Astrocyte (in vitro differentiated cells and primary cell): ENCODE measurements at regions not wholly inside any gene's neighbourhood (a gene's known extent, or its start where the extent isn't known, plus 50 kb on each side); places are given as distances from the start of the nearest gene placed in this dataset.

Experiments
- DNase-seq: peaks from one replicate; pipeline ENCODE4 v3.0.0-alpha.2; 2010; ENCODE audit warnings: low read depth
- FAIRE-seq: peaks from 2 replicates; lab custom pipeline; 2011; peaks lifted over from hg19 to GRCh38; lab: Jason Lieb, UNC
- H2AFZ ChIP-seq: 2 replicates; pipeline ENCODE4 v1.6.0; 2012; ENCODE audit warnings: low read depth, low read length, inconsistent platforms
- H3K27ac ChIP-seq: 2 replicates; pipeline ENCODE4 v1.5.1; 2011; ENCODE audit warnings: low read depth, low read length, inconsistent platforms
- H3K27me3 ChIP-seq: 2 replicates; pipeline ENCODE4 v1.6.0; 2011; ENCODE audit warnings: low read length, inconsistent platforms; ENCODE audit not compliant: insufficient read depth
- H3K36me3 ChIP-seq: 2 replicates; pipeline ENCODE4 v1.5.1; 2011; ENCODE audit warnings: low read length, inconsistent platforms; ENCODE audit not compliant: insufficient read depth
- H3K4me1 ChIP-seq: 2 replicates; pipeline ENCODE4 v1.5.1; 2011; ENCODE audit warnings: low read length, inconsistent platforms; ENCODE audit not compliant: insufficient read depth
- H3K4me2 ChIP-seq: 2 replicates; pipeline ENCODE4 v1.6.0; 2012; ENCODE audit warnings: low read length, inconsistent platforms
- H3K4me3 ChIP-seq: 2 replicates; pipeline ENCODE4 v1.5.1; 2011; ENCODE audit warnings: low read depth, mild to moderate bottlenecking, low read length, inconsistent platforms; ENCODE audit not compliant: insufficient read depth
- H3K79me2 ChIP-seq: 2 replicates; pipeline ENCODE4 v1.6.0; 2012; ENCODE audit warnings: mild to moderate bottlenecking, low read length, inconsistent platforms; ENCODE audit not compliant: insufficient read depth
- H3K9ac ChIP-seq: 2 replicates; pipeline ENCODE4 v1.6.0; 2012; ENCODE audit warnings: mild to moderate bottlenecking, low read length, inconsistent platforms
- H3K9me3 ChIP-seq: 2 replicates; pipeline ENCODE4 v1.5.1; 2012; ENCODE audit warnings: low read depth, mild to moderate bottlenecking, low read length, inconsistent platforms; ENCODE audit not compliant: insufficient read depth
- H4K20me1 ChIP-seq: 2 replicates; pipeline ENCODE4 v1.6.0; 2012; ENCODE audit warnings: low read length, inconsistent platforms; ENCODE audit not compliant: insufficient read depth
- H3K27ac Mint-ChIP-seq: one replicate; pipeline ENCODE4 v1.8.0; 2021; ENCODE audit warnings: mild to moderate bottlenecking, mixed read lengths; ENCODE audit not compliant: unreplicated experiment
- H3K27me3 Mint-ChIP-seq: one replicate; pipeline ENCODE4 v1.8.0; 2021; ENCODE audit warnings: low read depth, mixed read lengths; ENCODE audit not compliant: unreplicated experiment
- H3K36me3 Mint-ChIP-seq: one replicate; pipeline ENCODE4 v1.8.0; 2021; ENCODE audit warnings: low read depth, mixed read lengths; ENCODE audit not compliant: unreplicated experiment
- H3K4me1 Mint-ChIP-seq: one replicate; pipeline ENCODE4 v1.8.0; 2021; ENCODE audit warnings: low read depth, mixed read lengths; ENCODE audit not compliant: unreplicated experiment
- H3K4me3 Mint-ChIP-seq: one replicate; pipeline ENCODE4 v1.8.0; 2021; ENCODE audit warnings: mild to moderate bottlenecking, moderate library complexity, mixed read lengths; ENCODE audit not compliant: unreplicated experiment
- H3K9me3 Mint-ChIP-seq: one replicate; pipeline ENCODE4 v1.8.0; 2021; ENCODE audit warnings: mild to moderate bottlenecking, mixed read lengths; ENCODE audit not compliant: unreplicated experiment
- EZH2 ChIP-seq: IDR thresholded peaks from 2 replicates; pipeline ENCODE4 v1.6.1; 2012; ENCODE audit warnings: mild to moderate bottlenecking, low read length, inconsistent platforms; ENCODE audit not compliant: insufficient read depth
- TF ChIP-seq, protein P1 (sequence below): IDR thresholded peaks from 2 replicates; pipeline ENCODE4 v1.5.1; 2011; ENCODE audit warnings: low read depth, mild to moderate bottlenecking, inconsistent platforms, low read length, moderate library complexity; ENCODE audit not compliant: insufficient read depth

DNA sequence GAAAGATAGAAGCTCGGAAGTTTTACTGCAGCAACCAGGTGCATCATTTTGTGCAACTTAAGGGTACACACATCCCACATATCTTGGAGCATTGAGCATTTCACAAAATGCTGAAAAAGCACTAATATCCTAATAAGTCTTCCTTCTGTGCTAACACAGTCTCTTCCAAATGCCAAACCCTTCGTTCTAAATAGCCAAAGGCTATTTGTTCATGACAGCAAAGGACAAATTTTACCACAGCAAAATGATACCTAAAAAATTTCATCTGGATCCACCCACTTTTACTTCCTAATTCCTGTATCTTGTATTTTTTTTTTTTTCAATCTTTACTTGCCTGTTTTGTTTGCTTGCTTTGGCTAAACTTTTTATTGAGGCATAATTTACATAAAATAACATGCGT lies 435.0 kb downstream of the RND3 start:
- H3K27ac Mint-ChIP-seq, result no peak overlapping the region
- TF ChIP-seq, protein P1, sequence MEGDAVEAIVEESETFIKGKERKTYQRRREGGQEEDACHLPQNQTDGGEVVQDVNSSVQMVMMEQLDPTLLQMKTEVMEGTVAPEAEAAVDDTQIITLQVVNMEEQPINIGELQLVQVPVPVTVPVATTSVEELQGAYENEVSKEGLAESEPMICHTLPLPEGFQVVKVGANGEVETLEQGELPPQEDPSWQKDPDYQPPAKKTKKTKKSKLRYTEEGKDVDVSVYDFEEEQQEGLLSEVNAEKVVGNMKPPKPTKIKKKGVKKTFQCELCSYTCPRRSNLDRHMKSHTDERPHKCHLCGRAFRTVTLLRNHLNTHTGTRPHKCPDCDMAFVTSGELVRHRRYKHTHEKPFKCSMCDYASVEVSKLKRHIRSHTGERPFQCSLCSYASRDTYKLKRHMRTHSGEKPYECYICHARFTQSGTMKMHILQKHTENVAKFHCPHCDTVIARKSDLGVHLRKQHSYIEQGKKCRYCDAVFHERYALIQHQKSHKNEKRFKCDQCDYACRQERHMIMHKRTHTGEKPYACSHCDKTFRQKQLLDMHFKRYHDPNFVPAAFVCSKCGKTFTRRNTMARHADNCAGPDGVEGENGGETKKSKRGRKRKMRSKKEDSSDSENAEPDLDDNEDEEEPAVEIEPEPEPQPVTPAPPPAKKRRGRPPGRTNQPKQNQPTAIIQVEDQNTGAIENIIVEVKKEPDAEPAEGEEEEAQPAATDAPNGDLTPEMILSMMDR, result no peak
- TF ChIP-seq EZH2, result no peak

DNA sequence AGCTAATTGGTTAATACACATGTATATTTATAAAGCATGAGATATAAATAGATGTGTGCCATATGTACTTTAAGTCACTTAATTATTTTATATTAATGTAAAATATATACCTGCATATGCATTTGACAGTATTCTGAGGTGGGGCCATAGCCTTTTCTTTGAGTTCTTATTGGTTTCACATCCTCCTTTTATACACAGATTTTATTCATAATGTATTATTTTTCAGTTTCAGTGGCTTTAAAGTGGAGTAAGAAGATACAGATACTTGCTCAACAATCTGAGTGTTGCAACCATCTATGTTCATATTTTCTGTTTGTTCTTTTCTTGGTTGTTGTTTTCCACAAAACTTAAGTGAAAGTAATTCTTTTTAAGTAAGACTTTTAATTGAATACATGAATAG lies 436.5 kb downstream of the RND3 start:
- Histone ChIP-seq H3K9ac (no peak overlapping the region), H3K27ac (no peak overlapping the region), H2AFZ (no peak overlapping the region), H3K4me1 (peaks cover 7% of the 10 kb centered on the region), H3K36me3 (no peaks in the 10 kb centered on the region), H3K79me2 (no peaks in the 10 kb centered on the region), H3K4me2 (no peak overlapping the region), H4K20me1 (no peaks in the 10 kb centered on the region), H3K4me3 (no peak overlapping the region), H3K9me3 (no peaks in the 10 kb centered on the region), H3K27me3 (no peaks in the 10 kb centered on the region)
- Mint-ChIP-seq H3K9me3 (no peaks in the 10 kb centered on the region), H3K4me1 (peaks cover 15% of the 10 kb centered on the region), H3K27me3 (no peaks in the 10 kb centered on the region), H3K36me3 (no peaks in the 10 kb centered on the region), H3K27ac (no peak overlapping the region), H3K4me3 (no peak overlapping the region)
- DNase-seq, result no peak
- TF ChIP-seq, protein P1, result no peak
- TF ChIP-seq EZH2, result no peak
- no peak for FAIRE-seq

More for the DNA sequence above, 435.0 kb downstream of the RND3 start:
- H3K27me3 Mint-ChIP-seq, result no peaks in the 10 kb centered on the region
- FAIRE-seq, result no peak
- H3K36me3 ChIP-seq, result no peaks in the 10 kb centered on the region
- no peaks in the 10 kb centered on the region for H3K9me3 ChIP-seq
- H2AFZ ChIP-seq, result no peak overlapping the region
- H3K9ac ChIP-seq, result no peak overlapping the region
- DNase-seq, result no peak
- H3K4me1 ChIP-seq, result no peaks in the 10 kb centered on the region
- no peaks in the 10 kb centered on the region for H4K20me1 ChIP-seq
- no peaks in the 10 kb centered on the region for H3K27me3 ChIP-seq
- no peaks in the 10 kb centered on the region for H3K79me2 ChIP-seq
- H3K27ac ChIP-seq, result no peak overlapping the region
- H3K9me3 Mint-ChIP-seq, result no peaks in the 10 kb centered on the region
- peaks cover 6% of the 10 kb centered on the region for H3K4me1 Mint-ChIP-seq
- no peak overlapping the region for H3K4me3 Mint-ChIP-seq
- no peak overlapping the region for H3K4me2 ChIP-seq
- no peak overlapping the region for H3K4me3 ChIP-seq
- H3K36me3 Mint-ChIP-seq, result no peaks in the 10 kb centered on the region

DNA sequence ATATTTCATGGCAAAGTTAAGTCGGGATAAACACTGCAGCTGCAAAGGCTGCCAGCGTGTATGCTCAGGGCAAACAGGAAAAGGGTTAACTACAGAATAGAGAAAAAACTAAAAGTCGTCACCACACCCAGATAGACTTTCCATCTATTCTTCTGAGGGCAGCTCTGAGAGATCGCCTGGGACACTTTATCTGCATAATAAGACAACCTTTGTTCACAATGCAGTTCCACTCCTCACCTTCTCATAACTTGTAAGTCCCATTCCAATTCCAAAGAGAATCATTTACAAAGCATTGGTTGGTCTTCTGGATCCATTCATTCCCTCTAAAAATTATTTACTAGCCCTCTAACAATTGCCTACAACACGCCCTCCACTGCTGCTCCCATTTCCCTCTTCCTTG lies 437.4 kb downstream of the RND3 start:
- Histone ChIP-seq H3K27ac (no peak overlapping the region), H2AFZ (no peak overlapping the region), H3K4me1 (peaks cover 10% of the 10 kb centered on the region), H3K36me3 (no peaks in the 10 kb centered on the region), H3K4me2 (no peak overlapping the region), H3K9me3 (no peaks in the 10 kb centered on the region), H3K79me2 (no peaks in the 10 kb centered on the region), H3K9ac (no peak overlapping the region), H4K20me1 (no peaks in the 10 kb centered on the region), H3K27me3 (no peaks in the 10 kb centered on the region), H3K4me3 (no peak overlapping the region)
- H3K4me3 Mint-ChIP-seq, result no peak overlapping the region
- H3K9me3 Mint-ChIP-seq, result no peaks in the 10 kb centered on the region
- H3K36me3 Mint-ChIP-seq, result no peaks in the 10 kb centered on the region
- no peak overlapping the region for H3K27ac Mint-ChIP-seq
- peaks cover 20% of the 10 kb centered on the region for H3K4me1 Mint-ChIP-seq
- FAIRE-seq (no peak), DNase-seq (no peak)
- H3K27me3 Mint-ChIP-seq, result no peaks in the 10 kb centered on the region
- TF ChIP-seq EZH2, result no peak
- TF ChIP-seq, protein P1, result no peak
